Transverse colon (tissue), 3 donors: ENCODE measurements at regions not wholly inside any gene's neighbourhood (a gene's known extent, or its start where the extent isn't known, plus 50 kb on each side); places are given as distances from the start of the nearest gene placed in this dataset.

Experiments used
- CTCF ChIP-seq, 5 experiments: fragments of 200-600 bp in 3 of 5; fragments of 450-650 bp in 2 of 5; sonication (generic) in 3 of 5; IDR thresholded peaks; 1 replicate in 2 of 5; 2 replicates in 3 of 5; pipeline ENCODE4 v1.5.1; 2016 to 2017; ENCODE audit warnings: antibody characterized with exemption in 5 of 5, inconsistent platforms in 3 of 5, mild to moderate bottlenecking in 2 of 5, moderate library complexity in 1 of 5
- EP300 ChIP-seq: sonication (generic); formaldehyde crosslinking; IDR thresholded peaks from one replicate; pipeline ENCODE4 v1.6.1; 2017; ENCODE audit warnings: antibody characterized with exemption, low read depth

- TF ChIP-seq EP300 = no peak
- no peak for TF ChIP-seq CTCF (IDR thresholded peaks at IDR 0.05)
Measured at GRCh38 chr21:16838331-16838730, 674.5 kb upstream of the CXADR start.
